ENCODE measurements at regions not wholly inside any gene's neighbourhood (a gene's known extent, or its start where the extent isn't known, plus 50 kb on each side); places are given as distances from the start of the nearest gene placed in this dataset.
"Not testable (repeated sequence)": the region's sequence is repeated elsewhere in the genome, so short reads cannot be mapped to it uniquely, and the experiment has no call there.

DNA sequence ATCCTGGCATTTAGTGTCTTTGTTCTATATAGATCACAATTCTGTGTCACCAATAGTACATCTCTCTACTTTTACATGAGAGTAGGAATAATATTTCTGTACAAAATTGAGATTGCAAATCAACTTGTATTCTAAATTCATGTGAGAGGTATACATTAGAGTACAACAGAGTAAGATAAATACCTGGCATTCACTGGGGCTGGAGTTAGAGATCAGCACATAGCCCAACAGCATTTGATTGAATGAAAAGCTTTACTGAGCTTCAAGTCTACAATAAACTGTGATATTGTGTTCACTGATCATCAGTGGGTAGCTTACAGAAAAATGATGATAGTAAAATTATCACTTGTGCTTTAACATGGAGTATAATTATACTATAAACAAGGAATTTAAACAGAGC is 1114.7 kb downstream of the REEP3 start:
- DNase-seq: no peak

DNA sequence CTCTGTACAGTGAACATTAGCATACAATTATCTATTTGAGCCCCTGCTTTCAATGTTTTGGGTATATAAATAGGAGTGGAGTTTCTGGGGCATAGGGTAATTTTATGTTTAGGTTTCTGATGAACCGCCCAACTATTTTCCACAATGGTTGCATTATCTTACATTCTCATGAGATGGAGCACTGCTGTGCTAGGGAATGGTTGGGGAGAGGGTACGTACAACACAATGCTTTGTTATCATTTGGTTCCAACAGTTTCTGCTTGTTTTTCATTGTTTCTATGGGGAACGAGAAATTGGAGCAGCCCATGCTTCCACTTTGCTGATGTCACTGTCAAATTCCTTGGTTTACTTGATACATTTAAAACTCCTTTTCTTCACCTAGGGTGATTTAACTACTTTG is 1115.3 kb downstream of the REEP3 start:
- DNase-seq: no peak

DNA sequence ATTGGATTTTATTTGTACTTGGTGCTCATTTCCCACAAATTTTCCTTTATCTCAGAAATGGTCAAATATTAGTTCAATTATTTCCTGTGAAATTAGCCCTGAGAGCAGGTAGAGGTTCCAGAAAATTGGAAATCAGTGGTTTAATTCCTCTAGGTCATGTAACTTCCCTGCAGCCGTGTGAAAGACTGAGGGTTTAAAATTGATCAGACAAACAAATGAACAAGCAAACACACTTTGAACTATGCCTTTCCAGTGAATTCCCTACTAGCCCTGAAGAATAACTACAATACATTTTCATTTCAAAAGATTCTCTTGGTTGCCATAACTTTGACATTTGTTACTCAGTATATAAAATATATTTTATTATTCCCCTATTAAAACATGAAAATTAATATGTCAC is 1116.7 kb downstream of the REEP3 start:
- DNase-seq: no peak

- no peak for DNase-seq
Measured at GRCh38 chr10:64648915-64649314, 1127.7 kb downstream of the REEP3 start.

- no peak for DNase-seq
Measured at GRCh38 chr10:64658528-64658927, 1137.3 kb downstream of the REEP3 start.

DNA sequence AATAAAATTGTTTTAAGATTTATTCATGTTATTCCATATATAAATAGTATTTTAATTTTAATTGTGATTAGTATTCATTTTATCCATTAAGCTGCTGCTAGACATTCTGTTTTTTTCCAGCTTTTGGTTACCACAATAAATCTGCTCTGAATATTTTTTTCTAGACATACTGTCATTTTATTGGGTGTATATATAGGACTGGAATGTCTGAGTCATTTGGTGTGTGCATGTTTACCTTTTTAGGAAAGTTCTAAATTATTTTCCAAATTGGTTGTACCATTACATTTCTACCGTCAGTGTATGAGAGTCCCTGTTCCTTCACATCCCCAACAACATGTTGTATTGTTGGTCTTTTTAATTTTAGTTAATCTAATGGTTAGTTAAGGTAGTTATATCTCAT is 1138.1 kb downstream of the REEP3 start:
- DNase-seq: no peak

- DNase-seq: no peak
Measured at GRCh38 chr10:64682043-64682442, 1160.8 kb downstream of the REEP3 start.

DNA sequence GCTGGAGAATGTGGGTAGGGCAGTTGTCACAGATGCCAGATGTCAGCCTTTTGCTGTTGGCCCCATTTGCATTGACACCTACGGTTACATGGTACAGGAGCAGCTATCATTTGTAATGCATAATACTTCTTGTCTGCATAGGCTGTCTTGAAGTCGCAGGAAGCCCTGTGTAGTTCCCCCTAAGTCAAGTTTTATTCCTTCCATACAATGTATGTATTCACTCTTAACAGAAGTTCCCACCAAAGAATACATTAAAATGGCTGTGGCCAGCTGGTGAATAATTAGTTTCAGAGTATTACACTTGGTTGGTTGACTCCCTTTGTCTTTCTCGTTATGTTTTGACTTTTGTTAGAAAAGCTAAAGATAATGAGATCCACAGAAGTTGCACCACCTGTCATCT is 1169.0 kb downstream of the REEP3 start:
- no peak for DNase-seq

DNA sequence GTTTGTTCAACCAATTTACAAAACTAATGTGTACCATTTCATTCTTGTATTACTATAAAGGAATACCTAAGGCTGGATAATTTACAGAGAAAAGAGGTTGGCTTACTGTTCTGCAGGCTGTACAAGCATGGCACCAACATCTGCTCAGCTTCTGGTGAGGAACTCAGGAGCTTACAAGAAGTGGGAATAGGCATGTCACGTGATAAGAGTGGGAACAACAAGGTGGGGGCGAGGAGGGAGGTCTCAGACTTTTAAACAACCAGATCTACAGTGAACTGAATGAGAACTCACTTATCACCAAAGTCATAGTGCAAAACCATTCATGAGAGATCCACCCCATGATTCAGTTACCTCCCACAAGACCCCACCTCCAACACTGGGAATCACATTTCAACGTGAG is 1178.0 kb downstream of the REEP3 start:
- no peak for DNase-seq

DNA sequence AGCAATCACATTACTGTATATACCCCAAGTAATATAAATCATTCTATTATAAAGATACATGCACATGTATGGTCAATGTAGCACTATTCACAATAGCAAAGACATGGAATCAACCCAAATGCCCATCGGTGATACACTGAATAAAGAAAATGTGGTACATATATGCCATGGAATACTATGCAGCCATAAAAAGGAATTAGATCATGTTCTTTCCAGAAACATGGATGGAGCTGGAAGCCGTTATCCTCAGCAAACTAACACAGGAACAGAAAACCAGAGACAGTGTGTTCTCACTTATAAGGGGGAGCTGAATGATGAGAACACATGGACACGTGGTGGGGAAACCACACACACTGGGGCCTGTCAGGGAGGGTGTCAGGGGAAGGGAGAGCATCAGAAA is 1180.9 kb downstream of the REEP3 start:
- not testable (repeated sequence) for DNase-seq

- DNase-seq: no peak
Measured at GRCh38 chr10:64708884-64709681, 1187.9 kb downstream of the REEP3 start.

- no peak for DNase-seq
Measured at GRCh38 chr10:64726466-64726865, 1205.3 kb downstream of the REEP3 start.

DNA sequence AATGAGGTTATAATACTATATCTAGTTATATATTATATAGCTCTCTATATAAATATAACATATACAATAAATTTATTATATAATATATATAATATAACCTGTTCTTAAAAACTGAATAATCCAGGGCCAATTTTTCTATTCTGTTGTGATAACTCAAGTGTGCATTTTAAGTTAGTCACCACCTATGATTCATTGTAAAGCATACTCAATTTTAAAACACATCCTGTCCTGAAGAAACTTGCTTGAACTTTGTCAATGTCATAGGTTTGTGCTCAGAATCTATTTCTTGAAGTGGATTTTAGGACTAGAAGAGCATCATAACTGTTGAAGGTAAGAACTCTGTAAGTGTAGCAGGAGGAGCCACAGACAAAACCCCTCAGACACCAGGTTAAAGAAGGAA is 1209.8 kb downstream of the REEP3 start:
- no peak for DNase-seq

GRCh38 chr10:64732372-64732957 is 1211.3 kb downstream of the REEP3 start:
- no peak for DNase-seq

- no peak for DNase-seq
Measured at GRCh38 chr10:64733980-64734379, 1212.8 kb downstream of the REEP3 start.

DNA sequence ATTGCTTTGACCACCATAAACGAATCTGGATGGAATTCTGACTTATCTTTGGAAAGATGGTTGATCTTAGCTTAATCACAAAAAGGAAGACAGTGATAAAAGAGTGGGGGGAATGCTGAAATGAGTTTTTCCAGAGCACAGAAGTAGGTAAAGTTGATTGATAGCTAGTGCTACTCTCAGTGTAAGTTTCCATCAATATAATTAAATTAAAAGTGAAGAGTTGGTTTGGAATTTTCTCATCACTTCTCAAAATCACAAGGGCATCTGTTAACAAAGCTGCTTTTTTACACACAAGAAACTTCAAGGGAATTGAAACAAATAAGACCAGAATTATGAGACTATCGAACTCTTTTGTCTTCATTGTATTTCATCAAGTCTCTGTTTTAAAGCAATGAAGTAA is 1217.3 kb downstream of the REEP3 start:
- no peak for DNase-seq

DNA sequence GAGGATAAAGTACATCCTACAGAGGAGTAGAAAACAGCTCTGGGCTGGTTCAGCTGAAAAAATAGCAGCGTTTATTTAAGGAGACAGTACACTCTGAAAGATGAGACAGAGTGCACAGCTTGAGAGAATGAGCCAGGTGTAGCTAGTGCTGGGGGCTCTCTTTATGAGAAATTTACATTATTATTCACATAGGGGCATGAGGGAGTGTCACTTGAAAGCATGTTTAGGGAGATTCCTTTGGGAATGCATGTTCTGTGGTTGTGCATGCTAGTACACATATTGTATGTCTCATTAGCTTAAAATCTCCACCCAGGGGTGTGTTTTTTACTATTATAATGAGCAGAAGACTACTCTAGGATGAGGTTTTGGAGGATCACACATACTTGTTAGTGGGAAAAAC is 1224.4 kb downstream of the REEP3 start:
- DNase-seq: no peak

DNA sequence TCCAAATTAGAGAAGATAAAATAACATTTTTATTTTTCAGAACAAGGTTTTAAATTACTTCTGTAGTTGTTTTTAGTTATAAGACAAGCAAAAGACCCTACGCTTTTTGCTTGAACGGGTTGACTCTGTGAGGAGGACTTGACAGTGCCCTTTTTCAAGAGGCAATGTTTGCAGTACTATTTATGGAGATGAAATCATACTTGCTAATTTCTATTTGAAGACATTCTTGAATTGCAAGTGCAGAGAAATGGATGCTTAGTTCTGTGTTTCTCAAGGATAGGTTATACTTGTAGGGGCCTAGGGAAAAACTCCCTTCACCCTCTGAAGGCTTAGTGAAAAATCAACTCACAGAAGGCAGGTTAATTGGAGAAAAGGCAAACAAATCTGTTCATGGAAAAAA is 1229.5 kb downstream of the REEP3 start:
- DNase-seq: no peak

- DNase-seq: no peak
Measured at GRCh38 chr10:64753516-64753915, 1232.3 kb downstream of the REEP3 start.

DNA sequence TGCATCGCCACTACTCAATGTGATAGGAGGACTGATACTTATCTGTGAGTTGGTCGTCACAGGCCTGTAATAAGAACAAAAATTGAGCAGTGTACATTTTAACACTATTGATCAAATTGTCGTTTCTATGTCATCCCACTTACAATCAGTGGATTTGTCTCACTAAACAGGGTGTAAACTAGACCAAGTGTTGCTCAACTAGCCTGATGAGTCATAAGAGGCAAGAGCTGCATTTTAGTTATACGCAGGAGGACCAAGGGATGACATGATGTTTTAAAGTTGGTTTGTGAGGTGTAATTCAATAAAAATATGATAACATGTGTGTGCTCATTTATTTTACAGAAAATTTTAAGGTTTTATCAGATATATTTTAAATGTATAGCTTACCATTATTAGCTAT is 1239.2 kb downstream of the REEP3 start:
- no peak for DNase-seq

- DNase-seq: no peak
Measured at GRCh38 chr10:64762861-64763260, 1241.7 kb downstream of the REEP3 start.

DNA sequence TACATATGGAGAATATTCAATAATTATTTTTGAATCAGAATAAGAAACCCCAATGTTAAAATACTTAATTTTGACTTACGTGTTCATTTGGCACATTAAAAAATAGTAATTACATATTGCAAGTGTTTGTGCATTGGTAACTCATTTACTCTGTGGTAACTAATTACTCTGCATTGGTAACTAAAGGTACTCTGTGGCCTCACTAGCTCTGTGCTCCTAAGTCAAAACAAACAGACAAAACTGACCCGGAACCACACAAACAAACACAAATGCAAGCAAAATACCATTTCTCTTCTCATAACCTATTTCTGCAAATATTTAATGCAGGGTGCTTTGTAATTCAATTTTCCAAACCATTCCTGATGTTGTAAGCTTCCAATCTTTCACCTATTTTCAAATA is 1244.3 kb downstream of the REEP3 start:
- DNase-seq: no peak

DNA sequence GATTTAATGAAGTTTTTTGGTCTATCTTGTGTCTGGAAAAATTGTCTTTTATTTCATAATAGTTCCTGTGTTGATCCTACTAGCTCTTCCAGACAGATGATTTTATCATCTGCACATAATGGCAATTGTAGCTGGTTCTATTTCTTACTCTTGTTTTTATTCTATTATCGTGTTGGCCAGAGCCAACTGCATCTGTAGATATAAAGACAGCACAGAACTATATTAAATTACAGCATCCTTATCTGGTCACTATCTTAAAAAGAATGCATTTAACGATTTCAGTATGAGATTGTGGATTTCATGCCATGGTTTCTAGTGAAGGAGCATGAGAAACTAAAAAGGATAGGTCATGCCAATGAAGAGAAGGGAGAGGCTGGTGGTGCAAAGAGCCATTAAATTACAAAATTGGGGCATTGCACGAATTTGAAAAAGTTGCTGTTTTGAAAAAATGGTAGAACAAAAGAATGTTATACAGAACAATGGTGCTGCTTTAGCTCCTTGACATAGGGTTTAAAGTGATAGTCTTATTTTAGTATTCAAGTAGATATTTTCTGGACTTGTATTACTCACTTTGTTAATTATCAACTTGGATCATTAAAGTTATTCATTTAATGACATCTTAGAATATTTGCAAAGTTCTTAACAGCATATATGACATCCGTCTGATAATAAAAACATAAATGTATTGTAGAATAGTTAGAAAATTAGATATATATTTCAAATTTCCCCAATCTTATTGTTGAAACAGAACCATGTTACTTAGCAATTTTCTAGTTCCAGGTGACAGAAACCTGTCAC is 1250.3 kb downstream of the REEP3 start:
- DNase-seq: no peak

- no peak for DNase-seq
Measured at GRCh38 chr10:64773357-64773756, 1252.2 kb downstream of the REEP3 start.

Measured in CD4-positive, alpha-beta T cell treated with Interleukin-4 for 4 hours (primary cell).